Thymus (tissue), 11 donors: ENCODE measurements at regions not wholly inside any gene's neighbourhood (a gene's known extent, or its start where the extent isn't known, plus 50 kb on each side); places are given as distances from the start of the nearest gene placed in this dataset.

Experiments used
- DNase-seq, 9 donors: peaks; one replicate each; pipeline ENCODE4 v3.0.0-alpha.2; 2013; ENCODE audit warnings: low spot score in 9 of 9, low read depth in 6 of 9, missing footprints in 1 of 9
- H3K27ac ChIP-seq, 2 donors: one replicate each; pipeline ENCODE4 v1.5.1; 2013; ENCODE audit warnings: control low read depth in 1 of 2, low read depth in 1 of 2, low read length in 1 of 2, mild to moderate bottlenecking in 1 of 2, moderate library complexity in 1 of 2
- H3K27me3 ChIP-seq, 2 donors: one replicate each; pipeline ENCODE4 v1.5.1; 2013; ENCODE audit warnings: low read length in 1 of 2; ENCODE audit not compliant: control insufficient read depth in 2 of 2, insufficient read depth in 1 of 2
- H3K36me3 ChIP-seq, 2 donors: one replicate each; pipeline ENCODE4 v1.5.1; 2013; ENCODE audit warnings: low read length in 1 of 2, mild to moderate bottlenecking in 1 of 2, moderate library complexity in 1 of 2; ENCODE audit not compliant: control insufficient read depth in 2 of 2, insufficient read depth in 2 of 2
- H3K4me1 ChIP-seq, 2 donors: one replicate each; pipeline ENCODE4 v1.5.1; 2013; ENCODE audit warnings: low read length in 2 of 2; ENCODE audit not compliant: control insufficient read depth in 2 of 2, insufficient read depth in 2 of 2
- H3K4me3 ChIP-seq, 2 donors: one replicate each; pipeline ENCODE4 v1.5.1; 2013; ENCODE audit warnings: low read length in 2 of 2, control low read depth in 1 of 2, mild to moderate bottlenecking in 1 of 2
- H3K9me3 ChIP-seq, 2 donors: one replicate each; pipeline ENCODE4 v1.5.1; 2013; ENCODE audit warnings: low read length in 1 of 2, mild to moderate bottlenecking in 1 of 2; ENCODE audit not compliant: control insufficient read depth in 2 of 2, insufficient read depth in 1 of 2
- WGBS: extraction: QIAGEN DNeasy Blood & Tissue Kit; methylation state at CpG from one replicate; pipeline ENCODE4 v1.1.7; 2013; 5-methylcytosine and 5-hydroxymethylcytosine counted together
- donor health status: healthy.

DNA sequence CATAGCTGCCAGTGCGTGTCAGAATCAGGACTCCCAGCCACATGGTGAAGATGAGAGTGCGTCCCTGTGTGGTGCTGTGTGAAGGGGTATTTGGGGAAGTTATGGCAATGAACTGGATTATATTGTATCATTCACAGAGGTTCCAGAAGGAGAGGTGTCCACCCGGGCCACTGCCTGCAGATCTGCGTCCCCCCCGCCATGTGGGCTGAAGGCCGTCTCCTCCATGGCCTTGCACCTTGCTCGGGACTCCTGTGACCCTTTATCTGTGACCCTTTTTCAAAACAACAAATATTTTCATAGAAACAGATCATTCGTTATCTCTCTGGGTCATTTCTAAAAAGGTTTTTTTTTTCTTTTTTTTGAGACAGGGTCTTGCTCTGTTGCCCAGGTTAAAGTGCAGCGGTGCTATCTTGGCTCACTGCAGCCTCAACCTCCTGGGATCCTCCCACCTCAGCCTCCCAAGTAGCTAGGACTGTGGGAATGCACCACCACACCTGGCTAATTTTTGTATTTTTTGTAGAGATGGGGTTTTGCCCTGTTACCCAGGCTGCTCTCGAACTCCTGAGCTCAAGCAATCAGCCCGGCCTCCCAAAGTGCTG lies 120.2 kb upstream of the ERRFI1 start:
- H3K9me3 ChIP-seq = peaks cover 0 to 1% of the 10 kb centered on the region in 2 donors
- no peak overlapping the region for H3K27ac ChIP-seq
- H3K36me3 ChIP-seq = no peaks in the 10 kb centered on the region
- H3K27me3 ChIP-seq = peaks cover 5 to 14% of the 10 kb centered on the region in 2 donors
- WGBS = 95% methylated on average over 11 of the region's 11 CpGs
- no peak overlapping the region for H3K4me3 ChIP-seq
- no peak for DNase-seq
- H3K4me1 ChIP-seq = peaks cover 4 to 8% of the 10 kb centered on the region in 2 donors

GRCh38 chr1:8145545-8146202 lies 119.6 kb upstream of the ERRFI1 start:
- no peaks in the 10 kb centered on the region for H3K36me3 ChIP-seq
- no peak overlapping the region for H3K27ac ChIP-seq
- DNase-seq = no peak
- no peak overlapping the region for H3K4me3 ChIP-seq
- WGBS = 47% methylated on average over 8 of the region's 8 CpGs
- peaks cover 5 to 13% of the 10 kb centered on the region in 2 donors for H3K27me3 ChIP-seq
- H3K4me1 ChIP-seq = peaks cover 4 to 8% of the 10 kb centered on the region in 2 donors
- H3K9me3 ChIP-seq = peaks cover 0 to 1% of the 10 kb centered on the region in 2 donors

DNA sequence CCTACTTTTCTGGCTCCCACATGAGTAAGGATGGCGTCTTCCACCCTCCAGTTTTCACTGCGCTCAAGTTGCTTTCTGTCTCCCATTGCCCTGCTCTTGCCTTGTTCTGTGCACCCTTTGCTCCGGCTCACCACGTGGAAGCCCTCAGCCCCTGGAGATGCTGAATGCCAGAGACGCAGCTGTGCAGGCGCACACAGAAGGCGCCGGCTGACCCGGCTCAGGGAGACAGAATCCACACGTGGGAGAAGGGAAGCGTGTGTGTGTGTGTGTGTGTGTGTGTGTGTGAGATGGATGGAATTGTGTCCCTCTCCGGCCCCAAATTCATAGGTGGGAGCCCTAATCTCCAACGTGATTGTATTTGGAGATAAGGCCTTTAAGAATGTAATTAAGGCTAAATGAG lies 118.2 kb upstream of the ERRFI1 start:
- Histone ChIP-seq H3K4me1 (peaks cover 0 to 4% of the 10 kb centered on the region in 2 donors), H3K36me3 (no peaks in the 10 kb centered on the region), H3K27me3 (peaks cover 5 to 14% of the 10 kb centered on the region in 2 donors), H3K27ac (no peak overlapping the region), H3K4me3 (no peak overlapping the region), H3K9me3 (peaks cover 0 to 1% of the 10 kb centered on the region in 2 donors)
- DNase-seq = no peak
- 89% methylated on average over 13 of the region's 13 CpGs for WGBS

GRCh38 chr1:8142955-8143629 lies 117.0 kb upstream of the ERRFI1 start:
- H3K27ac ChIP-seq = no peak overlapping the region
- peaks cover 5 to 21% of the 10 kb centered on the region in 2 donors for H3K27me3 ChIP-seq
- peaks cover 0 to 4% of the 10 kb centered on the region in 2 donors for H3K4me1 ChIP-seq
- H3K9me3 ChIP-seq = peaks cover 0 to 1% of the 10 kb centered on the region in 2 donors
- H3K4me3 ChIP-seq = no peak overlapping the region
- H3K36me3 ChIP-seq = no peaks in the 10 kb centered on the region
- WGBS = 76% methylated on average over 7 of the region's 7 CpGs
- DNase-seq = no peak

DNA sequence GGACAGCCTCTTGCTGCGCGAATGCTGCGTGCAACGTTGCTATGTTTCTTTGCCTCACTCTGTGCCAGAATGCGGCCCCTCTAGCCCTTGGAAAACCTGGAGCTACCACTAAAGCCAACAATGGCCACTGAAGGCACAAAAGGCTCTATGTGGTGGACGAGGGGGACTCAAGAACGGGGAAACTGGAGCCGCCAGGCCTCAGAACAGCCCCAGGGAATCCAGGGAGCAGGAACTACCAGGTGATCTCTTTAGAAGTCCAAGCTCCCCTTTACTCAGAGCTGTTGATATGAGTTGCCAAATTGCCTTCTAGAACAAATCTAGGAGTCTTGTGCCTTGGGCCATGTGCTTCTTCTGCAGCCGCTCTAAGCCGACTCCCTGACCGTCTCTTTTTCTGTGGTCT lies 113.8 kb upstream of the ERRFI1 start:
- Histone ChIP-seq H3K9me3 (peaks cover 0 to 1% of the 10 kb centered on the region in 2 donors), H3K4me1 (no peaks in the 10 kb centered on the region), H3K36me3 (no peaks in the 10 kb centered on the region), H3K4me3 (no peak overlapping the region), H3K27ac (no peak overlapping the region), H3K27me3 (peaks cover 3 to 24% of the 10 kb centered on the region in 2 donors)
- no peak for DNase-seq
- WGBS = 96% methylated on average over 11 of the region's 11 CpGs

GRCh38 chr1:8139383-8139782 lies 113.3 kb upstream of the ERRFI1 start:
- no peak for DNase-seq
- H3K36me3 ChIP-seq = no peaks in the 10 kb centered on the region
- H3K4me1 ChIP-seq = no peaks in the 10 kb centered on the region
- peaks cover 3 to 28% of the 10 kb centered on the region in 2 donors for H3K27me3 ChIP-seq
- H3K27ac ChIP-seq = no peak overlapping the region
- WGBS = 97% methylated on average over 6 of the region's 6 CpGs
- H3K9me3 ChIP-seq = peaks cover 0 to 1% of the 10 kb centered on the region in 2 donors
- no peak overlapping the region for H3K4me3 ChIP-seq

- DNase-seq = no peak
- no peak overlapping the region for H3K27ac ChIP-seq
- H3K9me3 ChIP-seq = no peaks in the 10 kb centered on the region
- no peak overlapping the region for H3K4me3 ChIP-seq
- no peaks in the 10 kb centered on the region for H3K36me3 ChIP-seq
- H3K4me1 ChIP-seq = no peaks in the 10 kb centered on the region
- 96% methylated on average over 6 of the region's 6 CpGs for WGBS
- H3K27me3 ChIP-seq = peaks cover 2 to 25% of the 10 kb centered on the region in 2 donors
Measured at GRCh38 chr1:8138673-8139072, 112.6 kb upstream of the ERRFI1 start.

DNA sequence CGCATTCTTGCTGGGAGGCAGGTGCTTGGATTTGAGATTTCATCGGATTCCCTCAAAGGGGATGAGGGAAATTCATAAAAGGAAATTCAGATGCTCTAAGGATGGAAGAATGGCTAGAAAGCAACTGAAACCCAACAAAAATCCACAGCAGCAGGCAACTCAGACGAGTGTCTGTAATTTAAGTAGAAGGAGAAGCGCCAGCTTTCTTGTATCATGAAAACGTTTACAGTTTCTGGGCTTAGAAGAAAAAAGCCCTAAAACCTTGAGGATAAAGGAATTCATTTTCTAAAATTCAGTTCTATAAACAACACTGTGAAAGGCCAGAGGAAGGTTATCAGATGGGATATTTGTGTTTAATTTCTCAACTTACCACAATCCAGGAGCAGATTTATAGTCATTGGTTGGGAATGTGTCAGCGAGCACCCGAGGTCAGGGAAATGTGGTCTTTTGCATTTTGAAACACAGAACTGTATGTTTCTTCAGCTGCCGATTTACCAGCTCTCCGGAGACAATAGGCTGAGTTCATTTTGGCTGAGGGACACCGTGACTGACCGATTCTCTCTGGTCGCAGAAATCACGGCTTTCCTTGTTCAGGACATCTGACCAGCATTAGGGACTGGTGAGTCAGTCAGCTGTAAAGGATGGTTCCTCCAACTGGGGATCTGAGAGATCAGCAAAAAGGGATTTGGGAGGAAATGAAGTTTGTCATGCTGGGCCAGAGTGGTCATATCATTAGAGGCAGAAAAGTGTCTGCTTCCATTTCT lies 111.6 kb upstream of the ERRFI1 start:
- H3K4me3 ChIP-seq = no peak overlapping the region
- H3K36me3 ChIP-seq = no peaks in the 10 kb centered on the region
- no peaks in the 10 kb centered on the region for H3K4me1 ChIP-seq
- no peaks in the 10 kb centered on the region for H3K9me3 ChIP-seq
- 56% methylated on average over 13 of the region's 13 CpGs for WGBS
- H3K27me3 ChIP-seq = peaks cover 2 to 28% of the 10 kb centered on the region in 2 donors
- H3K27ac ChIP-seq = peak overlapping the region in 1 of 2 donors; percentile 27
- no peak for DNase-seq
